NCI-H2227 (cell line): ENCODE measurements at regions not wholly inside any gene's neighbourhood (a gene's known extent, or its start where the extent isn't known, plus 50 kb on each side); places are given as distances from the start of the nearest gene placed in this dataset.

Experiments
- DNase-seq: peaks from one replicate; lab custom pipeline; 2025; ENCODE audit not compliant: unreplicated experiment; lab: John Stamatoyannopoulos, UW

DNA sequence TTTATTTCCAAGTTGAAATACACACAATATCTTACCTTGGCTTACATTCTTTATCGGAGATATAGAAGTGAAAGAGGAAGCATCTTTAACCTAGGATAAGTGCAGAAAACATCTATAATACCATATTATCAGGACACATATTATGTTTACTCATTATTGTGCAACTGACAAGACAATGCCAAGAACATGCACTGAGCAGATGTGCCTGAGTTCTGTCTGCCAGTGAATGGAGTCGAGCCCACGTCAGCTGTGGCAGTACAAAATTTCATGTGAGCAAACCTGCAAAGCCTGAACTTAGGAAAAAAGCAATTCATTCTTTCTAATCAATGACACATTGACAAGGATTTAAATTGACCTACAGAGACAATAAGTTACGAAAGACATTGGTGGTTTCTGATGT lies 154.4 kb downstream of the AXIN2 start:
- DNase-seq: no peak

- DNase-seq: no peak
Observed at GRCh38 chr17:65406552-65406951, 154.9 kb downstream of the AXIN2 start.

DNA sequence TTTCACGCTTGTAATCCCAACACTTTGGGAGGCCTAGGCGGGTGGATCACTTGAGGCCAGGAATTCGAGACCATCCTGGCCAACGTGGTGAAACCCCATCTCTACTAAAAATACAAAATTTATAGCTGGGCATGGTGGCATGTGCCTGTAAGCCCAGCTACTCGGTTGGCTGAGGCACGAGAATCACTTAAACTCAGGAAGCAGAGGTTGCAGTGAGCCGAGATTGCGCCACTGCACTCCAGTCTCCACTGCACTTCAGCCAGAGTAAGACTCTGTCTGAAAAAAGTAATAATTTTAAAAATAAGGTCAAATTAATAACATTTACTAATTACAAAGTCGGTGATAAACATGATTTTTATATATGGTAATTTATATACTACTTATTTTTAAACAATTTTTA lies 155.9 kb downstream of the AXIN2 start:
- DNase-seq: no peak

GRCh38 chr17:65404761-65405160 lies 156.7 kb downstream of the AXIN2 start:
- DNase-seq: no peak

GRCh38 chr17:65403626-65404025 lies 157.8 kb downstream of the AXIN2 start:
- no peak for DNase-seq

DNA sequence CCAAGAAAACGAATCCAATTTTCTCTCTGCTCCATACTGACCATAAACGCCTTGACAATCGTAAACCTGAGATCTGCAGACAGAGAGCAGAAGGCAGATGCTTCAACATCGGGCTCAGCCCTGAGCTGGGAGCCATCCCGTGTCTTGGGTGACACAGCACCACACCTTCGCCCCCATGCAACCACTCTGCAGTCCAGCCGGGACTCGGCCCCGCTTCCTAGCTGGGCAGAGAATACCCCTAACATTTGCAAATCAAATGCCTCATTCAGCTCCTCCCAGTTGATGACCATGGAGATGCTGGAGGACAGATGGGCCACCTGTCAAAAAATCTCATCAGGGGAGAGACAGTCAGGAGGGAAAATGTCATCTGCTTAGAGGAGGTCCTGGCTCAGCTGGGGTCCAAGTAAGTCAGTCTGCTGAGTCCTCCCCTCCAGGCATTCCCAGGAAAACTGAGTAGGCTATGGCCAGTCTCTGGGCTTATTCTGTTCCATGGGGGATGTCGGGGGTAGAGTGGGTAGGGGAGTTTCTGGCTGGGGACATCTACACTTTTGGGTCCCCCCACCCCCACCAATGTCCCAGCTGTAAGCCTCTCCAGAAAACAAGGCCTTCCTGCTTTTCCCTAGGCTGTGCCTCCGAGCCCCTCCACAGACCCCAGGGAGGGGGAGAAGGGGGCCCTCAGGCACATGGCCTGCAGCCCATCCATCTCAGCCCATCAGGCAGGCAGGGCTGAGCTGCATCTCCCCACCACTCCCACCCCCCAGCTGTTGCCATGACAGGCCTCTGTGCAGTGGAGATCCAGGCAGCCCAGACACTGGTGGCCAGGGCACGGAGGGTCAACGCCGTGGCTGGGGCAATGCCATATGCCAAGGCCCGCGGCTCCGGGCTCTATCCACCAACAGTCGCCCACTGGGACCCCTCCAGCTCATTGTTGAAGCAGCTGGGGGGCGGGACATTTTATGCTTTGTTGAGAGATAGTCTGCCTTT lies 158.6 kb downstream of the AXIN2 start:
- DNase-seq: no peak

DNA sequence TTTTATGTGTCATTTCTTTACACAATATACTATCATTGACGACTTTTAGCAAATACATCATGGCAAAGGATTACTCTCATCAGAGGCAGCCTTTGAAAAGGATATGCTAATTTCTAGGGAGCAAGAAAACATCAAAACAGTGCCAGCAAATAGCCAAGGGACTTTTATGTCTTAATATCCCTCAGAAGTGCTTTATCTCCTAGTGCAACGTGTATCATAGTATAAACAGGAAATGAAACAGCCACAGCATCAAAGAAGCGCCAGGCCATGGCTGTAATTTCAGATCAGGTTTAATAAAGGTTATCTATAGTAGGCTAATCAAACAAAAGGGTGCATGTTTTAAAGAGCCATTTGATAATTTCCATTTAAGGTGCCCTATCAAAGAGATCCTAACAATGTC lies 159.9 kb downstream of the AXIN2 start:
- no peak for DNase-seq

DNA sequence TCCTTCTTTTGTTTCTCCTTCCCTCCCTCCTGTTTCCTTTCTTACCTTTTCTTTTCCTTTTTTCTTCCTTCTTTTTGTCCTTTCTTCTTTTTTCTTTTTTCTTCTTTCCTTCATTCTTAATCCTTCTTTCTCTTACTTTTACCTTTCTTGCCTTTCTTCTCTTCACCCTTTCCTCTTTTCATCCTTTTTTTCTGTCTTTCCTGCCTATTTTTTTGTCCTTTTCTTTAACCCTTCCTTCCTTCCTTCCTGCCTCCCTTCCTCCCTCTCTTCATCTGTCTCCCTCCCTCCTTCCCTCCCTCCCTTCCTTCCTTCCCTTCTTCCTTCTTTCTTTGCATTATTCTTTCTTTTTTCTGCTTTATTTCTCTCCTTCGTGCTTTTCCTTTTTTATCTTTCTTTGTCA lies 160.7 kb downstream of the AXIN2 start:
- DNase-seq: no peak

DNA sequence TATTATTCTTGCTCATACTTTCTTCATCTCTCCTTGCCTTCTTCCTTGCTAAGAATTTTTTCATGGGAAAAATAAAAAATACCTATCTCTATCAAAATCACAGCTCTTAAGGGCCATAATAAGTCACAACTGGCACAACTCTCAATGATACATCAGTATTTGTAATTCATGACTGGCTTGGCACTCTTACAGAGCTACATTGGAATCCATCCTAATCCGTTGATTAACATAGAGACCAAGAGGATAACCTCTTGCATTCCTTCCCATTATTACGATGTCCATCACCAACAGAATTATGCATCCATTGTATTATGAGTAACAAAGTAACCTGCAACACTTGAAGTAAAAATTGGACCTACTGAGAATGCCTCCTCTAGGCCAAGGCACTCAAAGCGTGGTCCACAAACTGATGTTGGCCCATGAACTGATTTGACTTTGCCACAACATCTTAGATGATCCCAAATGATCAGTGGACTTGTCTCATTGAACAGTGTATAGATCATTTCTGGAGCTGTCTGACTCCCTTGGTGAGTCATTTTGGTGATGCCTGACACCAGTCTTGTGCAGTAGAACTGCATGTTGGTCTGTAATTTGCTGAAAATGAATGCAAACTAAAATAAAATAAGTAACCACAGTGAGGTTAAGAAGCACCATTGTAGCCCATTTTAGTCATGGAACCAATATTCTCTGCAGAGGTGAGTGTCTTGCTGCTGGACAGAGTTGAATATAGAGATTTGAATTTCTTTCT lies 163.2 kb downstream of the AXIN2 start:
- no peak for DNase-seq

DNA sequence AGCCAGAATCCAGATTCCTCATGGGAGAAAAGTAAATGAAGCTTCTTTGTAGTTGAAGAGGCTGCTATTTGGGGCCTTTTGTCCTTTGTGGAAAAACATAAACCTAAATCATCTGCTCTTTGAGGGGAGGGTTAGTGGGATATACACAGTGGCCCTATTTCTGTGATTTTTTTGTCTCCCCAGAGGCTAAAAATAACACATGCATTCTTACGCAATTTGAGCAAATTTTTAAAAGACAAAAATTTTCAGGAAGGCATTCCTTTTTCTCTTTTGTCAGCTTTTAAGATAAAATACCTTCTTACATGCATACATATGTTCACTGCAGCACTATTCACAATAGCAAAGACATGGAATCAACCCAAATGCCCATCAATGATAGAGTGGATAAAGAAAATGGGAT lies 165.5 kb downstream of the AXIN2 start:
- DNase-seq: no peak

DNA sequence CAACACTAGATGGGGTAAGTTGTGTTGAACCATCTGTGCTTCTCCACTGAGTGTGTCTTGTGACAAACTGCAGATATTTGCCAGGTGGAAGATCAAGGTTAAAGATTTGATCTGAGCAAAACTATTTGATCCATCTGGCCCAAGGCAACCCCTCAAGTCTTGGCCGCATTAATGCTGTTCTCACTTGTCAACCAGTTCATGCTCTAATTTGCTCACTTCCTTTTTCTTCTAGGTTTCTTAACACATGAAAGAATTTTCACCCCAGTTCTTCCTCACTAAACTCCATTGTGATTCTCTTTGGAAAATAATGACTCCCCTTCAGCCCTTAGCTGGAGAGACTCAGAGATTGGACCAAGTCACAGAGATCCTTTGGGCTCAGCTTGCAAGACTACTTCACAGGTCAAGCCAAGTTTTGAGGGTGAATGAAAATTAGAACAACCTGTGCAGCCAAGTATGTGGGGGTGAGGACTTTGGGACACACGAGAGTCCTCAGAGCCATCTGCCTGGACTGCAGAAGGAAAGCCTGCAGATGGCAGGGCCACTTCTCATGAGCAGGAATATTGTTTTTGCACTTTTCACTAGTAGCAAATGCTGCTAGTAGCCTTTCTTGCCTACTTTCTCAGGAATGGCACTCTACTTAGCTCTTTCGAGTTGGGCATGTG lies 166.5 kb downstream of the AXIN2 start:
- no peak for DNase-seq

DNA sequence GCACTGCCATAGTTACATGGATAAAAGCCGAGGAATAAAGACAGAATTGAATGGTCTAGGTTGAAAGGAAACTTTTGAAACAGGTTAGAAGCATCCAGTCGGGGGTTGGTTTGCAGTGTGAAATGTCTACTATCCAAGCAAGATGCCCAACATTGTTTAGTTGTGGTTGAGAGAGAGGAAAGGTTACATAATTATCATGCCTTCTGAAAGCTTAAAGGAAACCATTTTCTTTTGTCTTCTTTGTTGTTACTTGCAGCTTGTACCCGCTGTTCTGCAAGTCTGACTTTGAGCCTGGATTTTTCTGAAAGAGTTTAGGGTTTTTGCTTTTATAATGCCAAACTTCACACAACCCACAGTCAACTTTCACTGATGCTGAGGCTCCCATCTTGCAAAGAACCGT lies 167.9 kb downstream of the AXIN2 start:
- no peak for DNase-seq

- no peak for DNase-seq
Observed at GRCh38 chr17:65389949-65390348, 171.5 kb downstream of the AXIN2 start.

GRCh38 chr17:65389426-65389825 lies 172.0 kb downstream of the AXIN2 start:
- no peak for DNase-seq

DNA sequence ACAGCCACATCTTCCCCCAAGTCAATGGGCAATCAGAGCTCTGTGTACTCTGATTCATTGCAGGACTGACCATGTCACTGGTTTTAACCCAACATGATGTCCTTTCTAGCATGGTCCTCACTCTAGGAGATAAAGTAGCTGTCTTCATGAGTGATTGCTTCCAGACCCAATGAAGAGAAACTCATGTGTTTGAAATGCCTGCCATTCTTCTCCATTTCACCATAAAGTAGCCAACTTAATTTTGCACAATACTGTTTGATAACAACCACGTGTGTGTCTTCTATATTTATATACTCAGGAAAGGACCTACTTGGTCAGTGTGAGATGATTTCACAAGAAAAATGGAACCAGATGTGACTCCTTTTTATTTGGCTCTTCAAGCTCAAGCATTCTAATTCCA lies 172.5 kb downstream of the AXIN2 start:
- no peak for DNase-seq

- no peak for DNase-seq
Observed at GRCh38 chr17:65387322-65387721, 174.1 kb downstream of the AXIN2 start.

DNA sequence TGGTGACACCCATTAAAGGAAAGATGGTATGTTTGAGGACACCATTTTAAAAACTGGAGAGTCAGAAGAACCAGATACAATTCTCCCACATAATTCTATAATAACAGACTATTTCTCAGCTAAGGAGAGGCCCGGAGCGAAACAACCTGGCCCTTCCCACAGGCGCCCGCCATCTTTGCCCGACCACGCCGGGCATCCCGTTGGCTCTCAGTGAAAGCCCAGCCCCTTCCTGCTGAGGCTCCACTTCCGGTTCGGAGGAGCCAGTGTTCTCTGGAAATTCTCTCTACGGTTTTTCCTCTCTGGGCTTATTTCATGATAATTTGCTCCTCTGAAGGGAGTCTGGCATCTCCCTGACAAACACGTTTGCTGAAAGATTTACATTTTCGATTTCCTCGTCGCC lies 175.7 kb downstream of the AXIN2 start:
- DNase-seq: no peak

DNA sequence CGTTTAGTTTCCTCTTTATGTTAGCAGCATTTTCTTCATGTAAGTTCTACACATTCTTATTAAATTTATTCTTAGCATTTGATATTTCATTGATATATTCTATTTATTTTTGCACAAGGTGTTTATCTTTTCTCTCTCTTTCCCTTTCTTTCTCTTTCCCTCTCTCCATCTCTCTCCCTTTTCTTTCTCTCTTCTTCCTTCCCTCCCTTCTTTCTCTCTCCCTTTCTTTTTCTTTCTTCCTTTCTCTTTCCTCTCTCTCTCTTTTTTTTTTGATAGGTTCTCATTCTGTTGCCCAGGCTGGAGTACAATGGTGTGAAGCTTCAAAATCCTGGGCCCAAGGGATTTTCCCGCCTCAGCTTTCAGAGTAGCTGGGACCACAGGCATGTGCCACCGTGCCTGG lies 176.4 kb downstream of the AXIN2 start:
- no peak for DNase-seq

DNA sequence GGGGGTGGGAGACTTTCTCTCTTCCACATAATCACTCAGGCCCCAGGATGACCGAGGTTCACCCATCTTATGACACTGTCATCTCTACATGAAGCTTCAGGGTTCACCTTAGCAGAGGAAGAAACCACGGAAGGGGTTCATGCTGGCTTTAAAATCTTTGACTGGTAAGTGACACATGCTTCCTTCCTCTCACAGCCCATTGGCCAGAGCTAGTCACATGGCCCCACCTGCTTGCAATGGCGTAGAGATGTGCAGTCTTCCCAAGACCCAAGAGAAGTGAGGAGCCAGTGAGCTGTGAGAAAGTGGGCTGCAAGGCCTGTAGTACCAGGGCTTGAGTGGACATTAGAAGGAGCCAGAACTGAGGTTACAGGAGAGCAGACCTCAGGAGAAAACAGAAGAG lies 180.3 kb downstream of the AXIN2 start:
- no peak for DNase-seq

DNA sequence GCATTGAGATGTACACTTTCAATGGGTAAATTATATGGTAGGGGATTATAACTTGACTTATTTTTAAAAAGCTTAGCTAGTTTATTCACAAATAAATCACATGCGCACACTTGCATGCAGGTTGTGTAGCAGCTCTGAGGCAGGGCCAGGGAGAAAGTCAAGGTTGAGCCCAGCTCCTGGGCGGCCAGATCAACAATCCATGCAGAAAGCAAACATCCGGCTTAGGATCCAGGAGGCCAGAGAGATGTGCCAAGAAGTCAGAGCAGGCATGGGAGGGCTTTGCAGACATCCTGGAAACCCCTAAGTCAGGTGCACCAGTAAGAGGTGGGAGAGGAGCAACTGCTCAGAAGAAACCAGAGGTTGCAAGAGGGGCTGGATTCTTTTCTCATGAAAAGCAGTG lies 186.5 kb downstream of the AXIN2 start:
- no peak for DNase-seq

DNA sequence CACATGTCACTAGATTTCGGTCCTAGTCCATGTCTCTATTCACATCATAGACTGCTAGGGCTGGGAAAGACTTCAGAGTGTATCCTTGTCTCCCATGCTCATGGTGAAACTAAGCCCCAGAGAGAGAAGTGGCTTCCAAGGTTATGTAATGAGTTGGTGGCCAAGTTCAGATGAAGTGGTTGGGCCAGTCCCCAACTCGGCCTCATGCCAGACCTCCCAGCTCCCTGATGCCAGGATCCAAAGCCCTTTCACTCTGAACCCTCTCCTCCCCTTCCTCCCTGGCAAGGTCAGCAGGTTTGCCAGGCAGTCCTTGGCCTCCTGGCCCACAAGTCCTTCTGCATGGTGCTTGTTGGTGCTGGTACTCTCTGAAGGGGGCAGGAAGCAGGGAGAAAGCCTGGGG lies 189.7 kb downstream of the AXIN2 start:
- no peak for DNase-seq

GRCh38 chr17:65370669-65371131 lies 190.7 kb downstream of the AXIN2 start:
- no peak for DNase-seq
